Testis (tissue), 2 donors: ENCODE measurements at regions not wholly inside any gene's neighbourhood (a gene's known extent, or its start where the extent isn't known, plus 50 kb on each side); places are given as distances from the start of the nearest gene placed in this dataset.

ENCODE experiments used
- DNase-seq: peaks from one replicate; pipeline ENCODE4 v3.0.0-alpha.2; 2019
- H3K27ac ChIP-seq, 2 donors: fragments of 200-600 bp; sonication (generic); one replicate each; pipeline ENCODE4 v1.5.1; 2019
- H3K27me3 ChIP-seq: fragments of 200-600 bp; sonication (generic); one replicate; pipeline ENCODE4 v1.5.1; 2019
- H3K36me3 ChIP-seq: fragments of 200-600 bp; sonication (generic); one replicate; pipeline ENCODE4 v1.5.1; 2017; ENCODE audit warnings: low read depth; ENCODE audit errors: missing control alignments
- H3K4me1 ChIP-seq: fragments of 200-600 bp; sonication (generic); one replicate; pipeline ENCODE4 v1.5.1; 2019
- H3K4me3 ChIP-seq, 2 donors: fragments of 200-600 bp; sonication (generic); one replicate each; pipeline ENCODE4 v1.5.1; 2017 to 2019
- H3K9me3 ChIP-seq: fragments of 200-600 bp; sonication (generic); one replicate; pipeline ENCODE4 v1.5.1; 2017
- CTCF ChIP-seq, 3 experiments: fragments of 450-650 bp in 2 of 3; fragments of 200-600 bp in 1 of 3; sonication (generic) in 1 of 3; IDR thresholded peaks; one replicate each; pipeline ENCODE4 v1.5.1; 2016 to 2019; ENCODE audit warnings: antibody characterized with exemption in 3 of 3, mild to moderate bottlenecking in 2 of 3, moderate library complexity in 1 of 3
- POLR2A ChIP-seq: fragments of 450-650 bp; IDR thresholded peaks from one replicate; pipeline ENCODE4 v1.6.1; 2017; ENCODE audit warnings: antibody characterized with exemption, mild to moderate bottlenecking, moderate library complexity
- WGBS, 2 donors: methylation state at CpG; one replicate each; pipeline ENCODE4 v1.1.5; 2018; 5-methylcytosine and 5-hydroxymethylcytosine counted together
- intact Hi-C: fragments of 100-400 bp; cut with DNase I; formaldehyde crosslinking; loops from one replicate; pipeline ENCODE4 v1.15.1; 2023; ENCODE audit warnings: low total_unique reads

GRCh38 chr12:115421350-115421749 is 737.4 kb upstream of the TBX3 start:
- H3K4me3 ChIP-seq, result no peak overlapping the region
- no peaks in the 10 kb centered on the region for H3K9me3 ChIP-seq
- H3K27me3 ChIP-seq, result no peaks in the 10 kb centered on the region
- H3K27ac ChIP-seq, result no peak overlapping the region
- H3K4me1 ChIP-seq, result no peaks in the 10 kb centered on the region
- intact Hi-C loops, result no loop called here
- 85 to 90% methylated on average over 1 of the region's 1 CpG for WGBS, 2 donors
- DNase-seq, result no peak
- TF ChIP-seq POLR2A (no peak), CTCF (IDR thresholded peaks at IDR 0.05) (no peak)
- no peaks in the 10 kb centered on the region for H3K36me3 ChIP-seq

GRCh38 chr12:115419145-115419646 is 735.2 kb upstream of the TBX3 start:
- Histone ChIP-seq H3K9me3 (no peaks in the 10 kb centered on the region), H3K36me3 (no peaks in the 10 kb centered on the region), H3K27ac (no peak overlapping the region), H3K4me1 (no peaks in the 10 kb centered on the region), H3K27me3 (no peaks in the 10 kb centered on the region), H3K4me3 (no peak overlapping the region)
- 89 to 97% methylated on average over 1 of the region's 1 CpG for WGBS, 2 donors
- DNase-seq, result no peak
- intact Hi-C loops, result no loop called here
- no peak for TF ChIP-seq POLR2A
- TF ChIP-seq CTCF (IDR thresholded peaks at IDR 0.05), result no peak

- no peak for DNase-seq
- 84 to 98% methylated on average over 2 of the region's 2 CpGs for WGBS, 2 donors
- H3K27ac ChIP-seq, result no peak overlapping the region
- H3K27me3 ChIP-seq, result no peaks in the 10 kb centered on the region
- H3K9me3 ChIP-seq, result no peaks in the 10 kb centered on the region
- no peaks in the 10 kb centered on the region for H3K4me1 ChIP-seq
- H3K36me3 ChIP-seq, result no peaks in the 10 kb centered on the region
- no peak overlapping the region for H3K4me3 ChIP-seq
- intact Hi-C loops, result no loop called here
- TF ChIP-seq POLR2A (no peak), CTCF (IDR thresholded peaks at IDR 0.05) (no peak)
These were observed 733.6 kb upstream of the TBX3 start for GRCh38 chr12:115417610-115418009.

GRCh38 chr12:115416869-115417268 is 732.9 kb upstream of the TBX3 start:
- no peak for TF ChIP-seq CTCF (IDR thresholded peaks at IDR 0.05)
- no peak for TF ChIP-seq POLR2A
- no peaks in the 10 kb centered on the region for H3K27me3 ChIP-seq
- H3K36me3 ChIP-seq, result no peaks in the 10 kb centered on the region
- H3K4me1 ChIP-seq, result no peaks in the 10 kb centered on the region
- no peak overlapping the region for H3K27ac ChIP-seq
- H3K4me3 ChIP-seq, result no peak overlapping the region
- intact Hi-C loops, result no loop called here
- no peak for DNase-seq
- no peaks in the 10 kb centered on the region for H3K9me3 ChIP-seq

GRCh38 chr12:115413626-115414025 is 729.7 kb upstream of the TBX3 start:
- H3K27ac ChIP-seq, result no peak overlapping the region
- no peaks in the 10 kb centered on the region for H3K9me3 ChIP-seq
- intact Hi-C loops, result no loop called here
- H3K27me3 ChIP-seq, result no peaks in the 10 kb centered on the region
- H3K4me3 ChIP-seq, result no peak overlapping the region
- H3K36me3 ChIP-seq, result no peaks in the 10 kb centered on the region
- DNase-seq, result no peak
- no peaks in the 10 kb centered on the region for H3K4me1 ChIP-seq
- no peak for TF ChIP-seq POLR2A
- no peak for TF ChIP-seq CTCF (IDR thresholded peaks at IDR 0.05)
- 83 to 88% methylated on average over 3 of the region's 3 CpGs for WGBS, 2 donors
